DND-41 (cell line): ENCODE measurements at regions not wholly inside any gene's neighbourhood (a gene's known extent, or its start where the extent isn't known, plus 50 kb on each side); places are given as distances from the start of the nearest gene placed in this dataset.
"Not testable (repeated sequence)": the region's sequence is repeated elsewhere in the genome, so short reads cannot be mapped to it uniquely, and the experiment has no call there.

Source experiments
- ATAC-seq: fragments of 200-7000 bp; cut with Tn5 transposase; 3 replicates; pipeline ENCODE4 v1.9.1; 2021; ENCODE audit warnings: low read depth; ENCODE audit not compliant: insufficient read depth
- DNase-seq: peaks from one replicate; pipeline ENCODE4 v3.0.0-alpha.2; 2020
- H2AFZ ChIP-seq: 2 replicates; pipeline ENCODE4 v1.6.0; 2012; ENCODE audit warnings: low read depth, low read length
- H3K27ac ChIP-seq: 2 replicates; pipeline ENCODE4 v1.5.1; 2012; ENCODE audit warnings: low read length, inconsistent platforms
- H3K27me3 ChIP-seq: fragments of 200-600 bp; sonication (generic); 2 replicates; pipeline ENCODE4 v1.6.0; 2012; ENCODE audit warnings: low read length, mild to moderate bottlenecking, inconsistent platforms; ENCODE audit not compliant: insufficient read depth, poor library complexity
- H3K36me3 ChIP-seq: 2 replicates; pipeline ENCODE4 v1.5.1; 2012; ENCODE audit warnings: low read length, inconsistent platforms; ENCODE audit not compliant: insufficient read depth
- H3K4me1 ChIP-seq: 2 replicates; pipeline ENCODE4 v1.5.1; 2012; ENCODE audit warnings: mild to moderate bottlenecking, low read length; ENCODE audit not compliant: insufficient read depth
- H3K4me2 ChIP-seq: 2 replicates; pipeline ENCODE4 v1.6.0; 2012; ENCODE audit warnings: mild to moderate bottlenecking, moderate library complexity, low read length, inconsistent platforms; ENCODE audit not compliant: insufficient read depth
- H3K4me3 ChIP-seq, 2 experiments: fragments of 200-600 bp in 1 of 2; shearing (Covaris generic) in 1 of 2; 2 replicates each; pipeline ENCODE4 v1.5.1; 2012 to 2016; ENCODE audit warnings: inconsistent platforms in 2 of 2, low read length in 2 of 2, mild to moderate bottlenecking in 2 of 2, low read depth in 1 of 2, moderate library complexity in 1 of 2
- H3K79me2 ChIP-seq: 2 replicates; pipeline ENCODE4 v1.6.0; 2012; ENCODE audit warnings: low read length, inconsistent platforms; ENCODE audit not compliant: insufficient read depth
- H3K9ac ChIP-seq: 2 replicates; pipeline ENCODE4 v1.6.0; 2012; ENCODE audit warnings: low read depth, mild to moderate bottlenecking, inconsistent platforms, low read length, moderate library complexity
- H3K9me3 ChIP-seq: 2 replicates; pipeline ENCODE4 v1.5.1; 2012; ENCODE audit warnings: low read length, moderate library complexity, mild to moderate bottlenecking, inconsistent platforms; ENCODE audit not compliant: insufficient read depth, severe bottlenecking
- H4K20me1 ChIP-seq: 2 replicates; pipeline ENCODE4 v1.6.0; 2012; ENCODE audit warnings: low read length; ENCODE audit not compliant: insufficient read depth
- EZH2 ChIP-seq: IDR thresholded peaks from 3 replicates; pipeline ENCODE4 v1.6.1; 2012; ENCODE audit warnings: borderline replicate concordance, low read depth, mild to moderate bottlenecking, moderate library complexity, low read length, inconsistent platforms; ENCODE audit not compliant: severe bottlenecking
- TF ChIP-seq, protein P1 (sequence below): IDR thresholded peaks from 2 replicates; pipeline ENCODE4 v1.5.1; 2012; ENCODE audit warnings: borderline replicate concordance, low read length, moderate library complexity, mild to moderate bottlenecking; ENCODE audit not compliant: poor library complexity, severe bottlenecking; ENCODE audit errors: extremely low read depth

DNA sequence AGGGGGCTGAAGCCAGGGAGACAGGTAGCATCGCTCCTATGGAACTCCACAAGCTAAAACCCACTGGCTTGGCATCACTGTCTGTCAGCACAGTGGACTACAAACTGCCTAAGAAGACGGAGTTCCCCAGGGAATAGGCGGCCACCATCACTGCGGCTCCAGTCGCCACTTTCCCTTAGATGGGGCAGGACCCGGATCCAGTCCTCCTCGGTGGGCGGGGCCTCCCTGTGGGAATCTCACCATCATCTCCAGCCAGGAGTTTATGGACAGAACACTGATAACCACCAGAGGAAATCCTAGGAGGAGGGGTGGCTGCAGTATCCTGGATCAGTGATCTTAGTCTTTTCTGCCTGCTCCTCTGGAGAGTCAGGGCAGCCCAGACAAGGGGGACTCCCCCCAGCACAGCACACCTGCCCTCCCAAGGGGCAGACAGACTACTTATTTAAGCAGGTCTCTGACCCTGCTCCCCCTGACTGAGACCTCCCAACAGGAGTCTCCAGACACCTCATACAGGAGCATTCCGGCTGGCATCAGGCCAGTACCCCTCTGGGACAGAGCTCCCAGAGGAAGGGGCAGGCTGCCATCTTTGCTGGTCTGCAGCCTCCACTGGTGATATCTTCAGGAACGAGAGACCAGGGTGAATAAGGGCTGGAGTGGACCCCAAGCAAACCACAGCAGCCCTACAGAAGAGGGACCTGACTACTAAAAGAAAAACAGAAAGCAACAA is 435.6 kb upstream of the RASGRP1 start:
- peak; percentile 42; the same call in 1 of the 3 replicates for ATAC-seq
- H3K27me3 ChIP-seq: no peaks in the 10 kb centered on the region
- no peak for DNase-seq
- no peak overlapping the region for H3K9ac ChIP-seq
- H3K4me3 ChIP-seq: no peak overlapping the region
- no peaks in the 10 kb centered on the region for H3K4me1 ChIP-seq
- H3K36me3 ChIP-seq: no peaks in the 10 kb centered on the region
- H4K20me1 ChIP-seq: no peaks in the 10 kb centered on the region
- TF ChIP-seq, protein P1, sequence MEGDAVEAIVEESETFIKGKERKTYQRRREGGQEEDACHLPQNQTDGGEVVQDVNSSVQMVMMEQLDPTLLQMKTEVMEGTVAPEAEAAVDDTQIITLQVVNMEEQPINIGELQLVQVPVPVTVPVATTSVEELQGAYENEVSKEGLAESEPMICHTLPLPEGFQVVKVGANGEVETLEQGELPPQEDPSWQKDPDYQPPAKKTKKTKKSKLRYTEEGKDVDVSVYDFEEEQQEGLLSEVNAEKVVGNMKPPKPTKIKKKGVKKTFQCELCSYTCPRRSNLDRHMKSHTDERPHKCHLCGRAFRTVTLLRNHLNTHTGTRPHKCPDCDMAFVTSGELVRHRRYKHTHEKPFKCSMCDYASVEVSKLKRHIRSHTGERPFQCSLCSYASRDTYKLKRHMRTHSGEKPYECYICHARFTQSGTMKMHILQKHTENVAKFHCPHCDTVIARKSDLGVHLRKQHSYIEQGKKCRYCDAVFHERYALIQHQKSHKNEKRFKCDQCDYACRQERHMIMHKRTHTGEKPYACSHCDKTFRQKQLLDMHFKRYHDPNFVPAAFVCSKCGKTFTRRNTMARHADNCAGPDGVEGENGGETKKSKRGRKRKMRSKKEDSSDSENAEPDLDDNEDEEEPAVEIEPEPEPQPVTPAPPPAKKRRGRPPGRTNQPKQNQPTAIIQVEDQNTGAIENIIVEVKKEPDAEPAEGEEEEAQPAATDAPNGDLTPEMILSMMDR: no peak
- no peak for TF ChIP-seq EZH2
- H3K9me3 ChIP-seq: no peaks in the 10 kb centered on the region
- H3K27ac ChIP-seq: no peak overlapping the region
- no peaks in the 10 kb centered on the region for H3K79me2 ChIP-seq
- H3K4me2 ChIP-seq: no peak overlapping the region
- no peak overlapping the region for H2AFZ ChIP-seq

DNA sequence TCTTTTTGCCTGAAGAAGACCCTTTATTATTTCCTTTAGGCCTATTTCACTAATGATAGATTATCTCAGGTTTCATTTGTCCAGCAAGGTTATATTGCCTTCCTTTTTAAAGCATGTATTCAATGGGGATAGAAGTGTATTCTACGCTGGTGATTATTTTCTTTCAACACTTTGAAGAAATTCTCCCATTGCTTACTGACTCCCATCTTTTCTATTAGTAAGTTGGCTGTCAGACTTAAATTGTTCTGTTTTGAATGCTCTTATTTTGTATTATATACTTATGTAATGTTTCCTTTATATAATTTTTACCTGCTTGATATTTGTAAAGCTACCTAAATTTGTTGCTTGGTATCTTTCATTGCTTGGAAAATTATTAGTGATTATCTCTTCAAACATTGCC is 445.1 kb upstream of the RASGRP1 start:
- Histone ChIP-seq H4K20me1 (no peaks in the 10 kb centered on the region), H3K4me2 (no peak overlapping the region), H3K27ac (no peak overlapping the region), H3K27me3 (no peaks in the 10 kb centered on the region), H3K9ac (no peak overlapping the region), H2AFZ (no peak overlapping the region), H3K36me3 (no peaks in the 10 kb centered on the region), H3K4me1 (no peaks in the 10 kb centered on the region), H3K9me3 (no peaks in the 10 kb centered on the region), H3K4me3 (no peak overlapping the region), H3K79me2 (no peaks in the 10 kb centered on the region)
- DNase-seq: no peak
- no peak for ATAC-seq
- no peak for TF ChIP-seq EZH2
- TF ChIP-seq, protein P1: no peak

DNA sequence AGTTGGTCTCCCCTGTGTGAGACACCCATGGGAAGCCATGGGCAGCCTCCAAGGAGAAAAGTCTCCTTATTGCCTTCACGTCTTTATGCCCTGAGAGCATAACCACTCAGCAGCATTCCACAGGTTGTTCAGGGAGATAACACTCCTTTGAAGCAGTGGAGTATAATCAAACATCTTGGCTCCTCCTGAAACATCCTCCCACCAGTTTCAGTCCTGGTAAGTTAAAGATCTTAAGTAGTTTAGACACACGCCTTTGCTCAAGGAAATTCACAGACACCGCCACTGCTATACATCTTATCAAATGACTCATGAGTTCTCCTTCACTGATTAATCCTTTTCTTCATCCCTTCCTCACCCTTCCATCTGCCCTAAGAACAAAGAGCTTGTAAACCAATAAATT is 446.5 kb upstream of the RASGRP1 start:
- not testable (repeated sequence) for H3K27ac ChIP-seq, H3K4me2 ChIP-seq, H3K36me3 ChIP-seq, H3K4me1 ChIP-seq, H3K9me3 ChIP-seq, DNase-seq, ATAC-seq, H3K27me3 ChIP-seq, H4K20me1 ChIP-seq, H2AFZ ChIP-seq, H3K4me3 ChIP-seq, H3K79me2 ChIP-seq, H3K9ac ChIP-seq

DNA sequence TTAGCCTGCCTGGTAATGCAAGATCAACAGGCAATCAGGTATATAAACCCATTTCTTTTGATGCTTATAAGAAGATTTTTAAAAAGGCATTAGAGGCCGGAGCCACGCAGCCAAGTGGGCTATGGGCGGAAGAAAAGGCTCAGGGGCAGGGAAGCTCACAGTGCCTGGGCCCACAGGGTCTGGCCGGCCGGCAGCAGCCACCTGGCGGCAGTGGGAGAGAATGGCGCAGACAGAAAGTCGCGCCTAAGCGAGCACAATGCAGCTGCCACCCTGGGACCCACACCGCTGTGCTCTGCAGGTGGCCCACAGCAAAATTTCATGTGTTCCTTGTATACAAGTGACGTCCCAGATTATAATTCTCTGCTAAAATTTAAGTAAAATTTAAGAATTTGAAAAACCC is 448.6 kb upstream of the RASGRP1 start:
- H2AFZ ChIP-seq: no peak overlapping the region

More for the DNA sequence above, 448.6 kb upstream of the RASGRP1 start:
- Histone ChIP-seq H4K20me1 (no peaks in the 10 kb centered on the region), H3K4me2 (no peak overlapping the region), H3K36me3 (no peaks in the 10 kb centered on the region), H3K4me1 (no peaks in the 10 kb centered on the region), H3K27me3 (peaks cover 6% of the 10 kb centered on the region), H3K9ac (no peak overlapping the region), H3K4me3 (no peak overlapping the region), H3K79me2 (no peaks in the 10 kb centered on the region), H3K27ac (no peak overlapping the region), H3K9me3 (no peaks in the 10 kb centered on the region)
- DNase-seq (no peak), ATAC-seq (no peak)
- TF ChIP-seq EZH2: no peak
- TF ChIP-seq, protein P1: no peak
